HepG2 (cell line): ENCODE measurements at regions not wholly inside any gene's neighbourhood (a gene's known extent, or its start where the extent isn't known, plus 50 kb on each side); places are given as distances from the start of the nearest gene placed in this dataset.

Experiments
- ATM ChIP-seq: fragments of 450-650 bp; IDR thresholded peaks from 2 replicates; pipeline ENCODE4 v1.7.1; 2017; ENCODE audit warnings: mild to moderate bottlenecking, borderline replicate concordance
- BCL3 ChIP-seq: sonication (generic); formaldehyde crosslinking; IDR thresholded peaks from 2 replicates; pipeline ENCODE4 v1.5.1; 2020; ENCODE audit warnings: mild to moderate bottlenecking, missing genetic modification reagents, moderate library complexity
- CENPX ChIP-seq: sonication (generic); formaldehyde crosslinking; IDR thresholded peaks from 2 replicates; pipeline ENCODE4 v1.9.0; 2021; ENCODE audit warnings: mild to moderate bottlenecking, missing genetic modification reagents, moderate library complexity
- CTCF ChIP-seq: sonication (generic); formaldehyde crosslinking; IDR thresholded peaks from 2 replicates; pipeline ENCODE4 v1.5.0; 2020; ENCODE audit warnings: mild to moderate bottlenecking, missing genetic modification reagents, moderate library complexity
- EZH2 ChIP-seq: conservative IDR thresholded peaks from 2 replicates; pipeline ENCODE4 v1.6.1; 2012; ENCODE audit warnings: mild to moderate bottlenecking, low read depth, low read length, moderate library complexity
- FOSL2 ChIP-seq: sonication (generic); formaldehyde crosslinking; IDR thresholded peaks from 2 replicates; pipeline ENCODE4 v1.4.0; 2020; ENCODE audit warnings: missing genetic modification reagents
- FOXM1 ChIP-seq: sonication (generic); formaldehyde crosslinking; IDR thresholded peaks from 2 replicates; pipeline ENCODE4 v1.5.0; 2020; ENCODE audit warnings: missing genetic modification reagents
- HMG20B ChIP-seq: conservative IDR thresholded peaks from 2 replicates; pipeline ENCODE4 v1.6.1; 2016; ENCODE audit warnings: missing genetic modification reagents, missing compliant biosample characterization
- HMGA1 ChIP-seq: sonication (generic); formaldehyde crosslinking; conservative IDR thresholded peaks from 2 replicates; pipeline ENCODE4 v1.4.0; 2020; ENCODE audit warnings: missing genetic modification reagents
- HNRNPLL ChIP-seq: fragments of 200-400 bp; formaldehyde crosslinking; IDR thresholded peaks from 2 replicates; pipeline ENCODE4 v1.6.1; 2017; ENCODE audit warnings: mild to moderate bottlenecking, low read depth, low read length; ENCODE audit not compliant: poor library complexity, severe bottlenecking
- JUND ChIP-seq: sonication (generic); formaldehyde crosslinking; IDR thresholded peaks from 2 replicates; pipeline ENCODE4 v1.8.0; 2022; ENCODE audit warnings: mild to moderate bottlenecking, missing genetic modification reagents
- MBNL3 ChIP-seq: fragments of 250-450 bp; sonication (Bioruptor Pico); conservative IDR thresholded peaks from 2 replicates; pipeline ENCODE4 v1.8.0; 2022; ENCODE audit warnings: mild to moderate bottlenecking, inconsistent platforms
- NFIB ChIP-seq: sonication (generic); formaldehyde crosslinking; IDR thresholded peaks from 2 replicates; pipeline ENCODE4 v1.9.0; 2021; ENCODE audit warnings: missing genetic modification reagents, mild to moderate bottlenecking, borderline replicate concordance
- PCBP2 ChIP-seq: fragments of 200-400 bp; formaldehyde crosslinking; optimal IDR thresholded peaks from 2 replicates; pipeline ENCODE3; 2018; ENCODE audit warnings: low read length, low read depth; ENCODE audit not compliant: poor library complexity, severe bottlenecking
- TIGD3 ChIP-seq: sonication (generic); formaldehyde crosslinking; IDR thresholded peaks from 2 replicates; pipeline ENCODE4 v1.5.1; 2020; ENCODE audit warnings: mild to moderate bottlenecking, missing genetic modification reagents, borderline replicate concordance
- TP53 ChIP-seq: sonication (generic); formaldehyde crosslinking; conservative IDR thresholded peaks from 2 replicates; pipeline ENCODE4 v1.4.0; 2020; ENCODE audit warnings: missing genetic modification reagents
- XRCC5 ChIP-seq: fragments of 200-400 bp; formaldehyde crosslinking; optimal IDR thresholded peaks from 2 replicates; pipeline ENCODE3; 2017; ENCODE audit warnings: mild to moderate bottlenecking, low read length
- ZBTB20 ChIP-seq: sonication (generic); formaldehyde crosslinking; IDR thresholded peaks from 2 replicates; pipeline ENCODE4 v1.8.1; 2023; ENCODE audit warnings: missing genetic modification reagents, low read depth, mild to moderate bottlenecking, borderline replicate concordance
- ZFP37 ChIP-seq: sonication (generic); formaldehyde crosslinking; IDR thresholded peaks from 2 replicates; pipeline ENCODE4 v1.4.0; 2020; ENCODE audit warnings: missing genetic modification reagents, borderline replicate concordance
- ZNF281 ChIP-seq: sonication (generic); formaldehyde crosslinking; IDR thresholded peaks from 2 replicates; pipeline ENCODE4 v1.4.0; 2020; ENCODE audit warnings: missing genetic modification reagents, borderline replicate concordance
- ZNF296 ChIP-seq: sonication (generic); formaldehyde crosslinking; conservative IDR thresholded peaks from 2 replicates; pipeline ENCODE4 v1.5.0; 2020; ENCODE audit warnings: mild to moderate bottlenecking, missing genetic modification reagents
- ZNF33B ChIP-seq: sonication (generic); formaldehyde crosslinking; IDR thresholded peaks from 2 replicates; pipeline ENCODE4 v1.5.1; 2020; ENCODE audit warnings: mild to moderate bottlenecking, missing genetic modification reagents
- ZNF549 ChIP-seq: sonication (generic); formaldehyde crosslinking; IDR thresholded peaks from 2 replicates; pipeline ENCODE4 v1.5.0; 2020; ENCODE audit warnings: missing genetic modification reagents
- ZNF674 ChIP-seq: sonication (generic); formaldehyde crosslinking; IDR thresholded peaks from 2 replicates; pipeline ENCODE4 v1.5.0; 2020; ENCODE audit warnings: low read depth, mild to moderate bottlenecking, missing genetic modification reagents
- ZNF83 ChIP-seq: sonication (generic); formaldehyde crosslinking; IDR thresholded peaks from 2 replicates; pipeline ENCODE4 v1.4.0; 2020; ENCODE audit warnings: missing genetic modification reagents, mild to moderate bottlenecking, borderline replicate concordance

- TF ChIP-seq ZBTB20 (CRISPR knock-in tag): no peak
- TF ChIP-seq TIGD3: no peak
- TF ChIP-seq ATM: no peak
- TF ChIP-seq ZNF549: no peak
- no peak for TF ChIP-seq ZNF296 (CRISPR knock-in tag)
- TF ChIP-seq TP53: no peak
- TF ChIP-seq ZNF281 (CRISPR knock-in tag): no peak
- no peak for TF ChIP-seq FOXM1 (CRISPR knock-in tag)
- no peak for TF ChIP-seq BCL3
- no peak for TF ChIP-seq FOSL2
- no peak for TF ChIP-seq HMG20B (CRISPR knock-in tag)
- no peak for TF ChIP-seq PCBP2
- peak; percentile 33 for TF ChIP-seq HNRNPLL
- TF ChIP-seq EZH2: 0 out of 2 replicates have a peak, but pooled peaks have one; percentile 33
- TF ChIP-seq ZNF674 (CRISPR knock-in tag): no peak
- TF ChIP-seq MBNL3 (CRISPR knock-in tag): no peak
- no peak for TF ChIP-seq ZNF83
- no peak for TF ChIP-seq CTCF (CRISPR knock-in tag)
- TF ChIP-seq HMGA1 (CRISPR knock-in tag): no peak
- TF ChIP-seq ZNF33B: no peak
- no peak for TF ChIP-seq ZFP37 (CRISPR knock-in tag)
- no peak for TF ChIP-seq JUND (CRISPR knock-in tag)
- TF ChIP-seq NFIB (CRISPR knock-in tag): no peak
- TF ChIP-seq CENPX: no peak
- TF ChIP-seq XRCC5: peak; percentile 16
Measured at GRCh38 chr3:159763011-159763601, 225.5 kb upstream of the IL12A start (continued).
